ENCODE measurements at regions not wholly inside any gene's neighbourhood (a gene's known extent, or its start where the extent isn't known, plus 50 kb on each side); places are given as distances from the start of the nearest gene placed in this dataset.

DNA sequence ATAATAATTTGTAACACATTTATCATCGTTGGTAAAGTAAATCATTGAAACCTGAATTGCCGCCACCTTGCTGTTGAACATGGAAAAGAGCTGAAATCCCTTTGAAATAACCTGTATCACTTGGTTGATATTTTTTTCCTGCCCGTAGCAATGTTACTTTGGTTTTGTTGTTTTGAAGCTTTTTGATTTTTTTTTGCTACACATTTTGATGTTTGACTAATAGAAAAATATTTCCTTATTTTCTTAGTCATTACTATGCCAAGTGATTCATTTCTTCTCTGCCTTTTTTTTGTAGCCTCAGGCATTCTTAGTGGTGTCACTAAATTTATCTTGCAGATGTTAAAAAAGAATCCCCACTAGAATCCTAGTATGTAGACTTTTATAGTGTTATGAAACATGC lies 235.1 kb upstream of the MEOX2 start:
- TF ChIP-seq CTCF (IDR thresholded peaks at IDR 0.05) (no peak), POLR2A (IDR thresholded peaks at IDR 0.05) (no peak)
